GM19023 (cell line): ENCODE measurements at regions not wholly inside any gene's neighbourhood (a gene's known extent, or its start where the extent isn't known, plus 50 kb on each side); places are given as distances from the start of the nearest gene placed in this dataset.

ENCODE experiments used
- ATAC-seq: cut with Tn5 transposase; IDR thresholded peaks from one replicate; pipeline ENCODE4 v1.9.1; 2021; ENCODE audit warnings: mild to moderate bottlenecking, moderate library complexity; ENCODE audit not compliant: unreplicated experiment

DNA sequence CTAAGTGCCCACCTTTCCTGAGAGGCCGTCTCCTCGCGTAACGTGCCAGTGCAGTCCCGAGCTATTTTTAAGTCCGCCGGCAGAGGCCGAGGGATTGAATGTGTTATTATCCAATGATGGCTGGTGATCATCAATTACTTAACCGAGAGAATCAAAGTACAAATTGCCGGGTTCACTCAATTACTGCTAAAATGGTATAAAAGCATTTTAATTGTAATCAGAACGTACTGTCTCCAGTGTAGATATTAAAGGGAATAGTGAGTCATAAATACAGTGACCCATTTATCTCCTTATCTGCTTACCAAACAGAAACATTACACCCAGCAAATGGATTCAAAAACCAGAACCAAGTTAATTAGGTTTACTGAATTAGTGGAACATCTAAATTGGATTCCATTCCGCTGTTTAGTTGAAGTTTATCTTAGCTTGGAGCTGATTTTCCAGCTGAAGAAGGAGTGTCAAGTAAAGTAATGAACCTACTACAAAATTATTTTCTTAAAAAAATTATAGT is 334.9 kb downstream of the BRD1 start:
- no peak for ATAC-seq

DNA sequence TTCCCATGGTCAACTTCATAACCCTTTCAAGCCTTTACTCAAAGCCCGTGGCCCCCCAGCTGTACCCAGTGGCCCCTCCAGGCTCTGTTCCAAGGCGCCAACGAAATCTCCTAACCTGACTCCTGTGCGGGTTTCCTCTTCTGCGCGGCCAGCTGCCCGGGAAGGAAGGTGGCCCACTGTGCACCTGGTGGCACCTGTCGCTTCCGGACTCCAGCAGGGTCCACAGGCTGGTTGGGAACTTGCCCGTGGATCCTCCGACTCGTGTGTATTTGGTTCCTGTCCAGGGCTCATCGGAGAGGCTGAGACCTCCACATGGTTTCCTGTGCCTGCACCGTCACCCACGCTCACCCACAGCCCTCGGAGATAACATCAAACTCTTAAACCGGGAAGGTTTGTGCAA is 335.4 kb downstream of the BRD1 start:
- ATAC-seq, result no peak

DNA sequence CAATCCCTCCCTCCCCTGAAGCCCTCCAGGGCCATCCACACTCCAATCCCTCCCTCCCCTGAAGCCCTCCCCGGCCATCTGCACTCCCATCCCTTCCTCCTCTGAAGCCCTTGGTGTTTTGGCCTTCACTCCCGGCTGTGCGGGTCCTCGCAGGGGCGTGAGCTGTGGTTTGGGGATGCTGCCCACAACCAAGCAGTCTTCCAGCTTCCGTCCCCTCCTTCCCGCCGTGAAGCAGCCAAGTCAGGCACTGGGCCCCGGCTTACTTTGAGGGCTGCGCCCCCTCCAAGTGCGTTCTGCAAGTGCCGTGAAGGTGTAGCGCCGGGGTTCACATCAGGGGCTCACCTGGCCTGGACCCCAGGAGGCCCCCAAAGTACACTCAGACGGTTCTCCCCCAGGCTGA is 335.9 kb downstream of the BRD1 start:
- no peak for ATAC-seq

DNA sequence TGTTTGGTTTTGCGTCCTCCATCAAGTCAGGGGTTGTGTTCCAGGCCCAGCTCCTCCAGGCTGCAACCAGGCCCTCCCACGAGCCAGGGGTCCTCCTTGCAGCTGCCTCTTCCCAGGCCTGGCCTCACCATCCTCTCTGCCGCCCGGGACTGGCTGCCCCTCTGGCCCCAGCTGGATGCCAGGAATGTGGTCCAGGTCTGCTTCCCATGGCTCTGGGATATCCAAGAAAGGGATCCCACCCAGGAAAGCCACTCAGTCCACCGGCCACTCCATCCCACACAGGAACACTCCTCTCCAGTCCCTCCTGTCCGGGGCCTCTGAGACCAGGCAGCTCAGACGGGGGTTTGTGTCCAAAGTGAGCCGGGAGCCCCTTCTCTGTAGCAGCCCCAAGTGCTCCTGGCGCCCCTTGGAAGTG is 336.4 kb downstream of the BRD1 start:
- no peak for ATAC-seq

DNA sequence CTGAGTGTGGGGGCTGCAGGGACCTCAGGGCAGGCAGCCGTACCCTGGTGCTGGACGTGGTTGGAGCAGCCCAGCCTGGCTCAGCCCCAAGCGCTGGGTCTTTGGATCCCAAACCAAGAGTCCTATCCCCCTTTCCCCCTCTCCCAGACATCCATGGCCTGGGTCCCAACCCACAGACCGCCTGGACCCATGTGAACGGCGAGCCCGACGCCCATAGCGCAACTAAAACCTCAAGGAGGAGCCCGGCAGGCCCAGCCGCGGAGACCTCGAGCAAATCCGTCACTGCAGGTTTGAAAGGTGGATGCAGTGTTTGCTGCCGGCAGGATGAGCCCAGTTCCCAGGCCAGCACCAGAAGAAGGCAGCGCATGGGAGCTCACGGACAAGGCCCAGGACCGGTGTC is 337.0 kb downstream of the BRD1 start:
- no peak for ATAC-seq

DNA sequence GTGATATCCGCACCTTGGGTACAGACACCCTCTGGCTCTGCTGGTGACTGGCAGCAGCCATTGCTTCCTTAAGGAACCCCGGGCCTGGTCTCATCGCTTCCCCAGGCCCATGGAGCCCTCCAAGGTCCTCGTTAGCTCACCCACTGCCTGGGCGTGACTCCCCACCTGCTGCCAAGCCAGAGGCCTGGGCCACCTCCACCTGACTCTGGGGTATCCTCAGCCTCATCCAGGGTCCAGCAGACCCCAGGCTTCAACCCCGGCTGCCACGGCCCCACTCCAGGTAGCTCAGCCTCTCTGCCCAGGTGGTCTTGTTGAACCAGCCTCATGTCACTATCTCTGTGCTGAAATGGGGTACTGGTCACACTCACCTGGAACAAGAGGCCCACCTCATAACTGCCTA is 337.9 kb downstream of the BRD1 start:
- ATAC-seq, result no peak

DNA sequence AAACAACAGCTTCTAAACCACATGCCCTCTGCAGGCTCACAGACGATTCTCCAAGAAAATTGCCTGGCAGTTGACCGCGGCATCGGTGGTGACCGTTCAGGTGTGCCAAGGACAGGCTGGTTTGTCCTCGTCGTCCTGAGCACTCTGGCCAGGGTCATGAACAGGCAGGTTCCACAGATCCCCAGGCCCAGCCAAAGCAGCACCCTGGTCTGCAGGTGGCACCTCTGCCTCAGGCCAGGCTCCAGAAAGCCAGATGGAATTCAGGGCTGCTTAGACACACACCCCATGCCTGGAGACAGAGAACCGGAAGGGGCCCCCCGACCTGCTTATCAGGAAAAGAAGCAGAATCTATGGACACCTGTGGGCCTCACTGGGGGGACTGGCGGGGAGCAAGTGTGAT is 338.7 kb downstream of the BRD1 start:
- ATAC-seq, result no peak

DNA sequence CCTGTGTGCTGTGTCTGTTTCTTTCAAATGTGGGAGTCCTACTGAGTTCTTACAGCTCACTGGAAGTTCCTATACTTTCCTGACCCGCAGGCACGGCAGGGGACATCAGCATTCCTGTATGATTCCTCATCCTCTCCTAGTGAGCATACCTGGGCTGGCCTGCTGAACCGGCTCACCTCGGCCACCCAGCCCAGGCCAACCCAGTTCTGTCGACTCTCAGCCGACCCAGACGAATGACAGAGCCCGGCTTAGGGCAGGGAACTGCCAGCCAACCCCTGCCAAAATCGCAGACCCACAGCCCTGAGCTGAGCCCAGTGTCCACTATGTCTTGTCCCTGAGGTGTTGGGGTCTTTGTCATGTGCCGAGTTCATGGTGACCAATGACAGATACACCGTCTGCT is 339.7 kb downstream of the BRD1 start:
- ATAC-seq, result no peak

DNA sequence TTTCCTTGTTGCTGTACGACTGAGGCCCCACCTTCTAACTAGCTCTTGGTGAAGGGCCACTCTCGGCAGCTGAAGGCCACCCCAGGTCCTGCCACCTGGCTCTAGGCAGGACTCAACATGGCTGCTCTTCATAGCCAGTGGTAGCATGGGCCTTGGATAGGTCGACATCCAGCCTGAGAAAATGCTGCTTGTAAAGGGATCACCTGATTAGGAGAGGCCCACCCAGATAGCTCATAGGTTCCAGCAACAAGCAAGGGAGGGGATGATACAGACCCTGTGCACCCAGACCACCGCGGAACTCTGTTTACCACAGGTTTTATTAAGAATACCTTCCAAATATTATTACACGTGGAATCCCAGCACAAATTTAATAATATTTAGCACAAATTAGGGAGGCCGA is 341.4 kb downstream of the BRD1 start:
- ATAC-seq, result no peak

DNA sequence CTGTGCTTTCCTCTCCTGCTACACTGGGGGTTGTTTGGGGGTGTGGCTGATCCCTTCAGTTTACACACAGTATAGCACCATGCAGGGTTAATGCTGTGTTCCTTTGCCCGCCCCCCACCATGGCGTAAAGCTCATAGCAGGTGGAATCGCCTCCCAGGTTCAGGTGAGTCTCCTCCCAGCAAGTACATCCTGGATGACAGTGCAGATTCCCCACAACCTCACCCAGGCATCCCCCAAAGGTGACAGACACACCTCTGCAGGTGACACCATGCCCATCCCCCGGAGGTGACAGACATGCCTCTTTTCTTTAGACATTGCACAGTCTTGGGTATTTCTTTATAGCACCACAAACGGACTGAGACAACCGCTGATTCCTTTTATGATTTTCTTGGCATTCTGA is 343.7 kb downstream of the BRD1 start:
- no peak for ATAC-seq

DNA sequence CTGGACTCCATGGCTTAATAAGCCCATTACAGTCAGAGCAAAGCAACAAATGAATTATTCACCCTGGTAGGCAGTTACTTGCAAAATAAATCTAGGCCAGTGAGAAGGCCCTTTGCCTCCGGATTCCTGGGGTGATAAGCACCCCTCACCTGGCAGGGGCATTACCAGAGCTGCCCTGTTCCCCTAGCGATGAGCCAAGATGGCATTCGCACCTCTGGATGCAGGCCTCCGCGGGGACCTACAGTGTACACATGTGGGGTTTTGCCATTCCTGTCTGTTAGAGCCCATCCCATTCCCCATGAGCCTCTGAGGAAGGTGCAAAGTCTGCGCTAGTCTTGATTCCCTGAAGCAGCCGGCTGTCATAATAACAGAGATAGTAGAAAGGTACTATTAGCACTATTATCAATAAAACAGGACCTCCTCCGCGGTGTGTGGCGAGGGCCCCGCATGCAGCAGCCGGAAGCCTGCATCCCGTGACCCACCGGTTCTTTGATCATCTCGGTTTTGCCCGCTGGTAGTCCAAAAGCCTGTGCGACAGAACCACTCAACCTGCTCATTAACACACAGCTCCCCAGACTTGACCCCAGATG is 344.3 kb downstream of the BRD1 start:
- ATAC-seq, result no peak

DNA sequence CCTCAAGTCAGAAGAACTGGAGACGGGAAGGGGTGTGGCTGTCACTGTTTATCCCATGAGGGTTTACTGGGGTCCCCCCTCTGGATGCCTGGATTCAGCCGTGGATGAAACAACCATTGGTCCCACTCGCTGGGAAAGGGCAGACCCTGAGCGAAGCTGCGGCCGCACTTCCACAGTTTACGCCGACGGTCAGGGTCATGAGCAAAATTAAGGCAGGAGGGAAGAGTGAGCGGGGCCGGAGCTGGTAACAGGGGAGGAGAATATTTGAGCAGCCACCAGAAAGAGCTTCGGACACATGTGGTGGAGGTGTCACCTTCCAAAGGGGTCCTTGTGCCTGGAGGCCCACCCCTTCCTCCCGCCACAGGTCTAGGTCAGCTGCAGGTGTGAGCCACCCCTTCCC is 344.9 kb downstream of the BRD1 start:
- ATAC-seq, result no peak

DNA sequence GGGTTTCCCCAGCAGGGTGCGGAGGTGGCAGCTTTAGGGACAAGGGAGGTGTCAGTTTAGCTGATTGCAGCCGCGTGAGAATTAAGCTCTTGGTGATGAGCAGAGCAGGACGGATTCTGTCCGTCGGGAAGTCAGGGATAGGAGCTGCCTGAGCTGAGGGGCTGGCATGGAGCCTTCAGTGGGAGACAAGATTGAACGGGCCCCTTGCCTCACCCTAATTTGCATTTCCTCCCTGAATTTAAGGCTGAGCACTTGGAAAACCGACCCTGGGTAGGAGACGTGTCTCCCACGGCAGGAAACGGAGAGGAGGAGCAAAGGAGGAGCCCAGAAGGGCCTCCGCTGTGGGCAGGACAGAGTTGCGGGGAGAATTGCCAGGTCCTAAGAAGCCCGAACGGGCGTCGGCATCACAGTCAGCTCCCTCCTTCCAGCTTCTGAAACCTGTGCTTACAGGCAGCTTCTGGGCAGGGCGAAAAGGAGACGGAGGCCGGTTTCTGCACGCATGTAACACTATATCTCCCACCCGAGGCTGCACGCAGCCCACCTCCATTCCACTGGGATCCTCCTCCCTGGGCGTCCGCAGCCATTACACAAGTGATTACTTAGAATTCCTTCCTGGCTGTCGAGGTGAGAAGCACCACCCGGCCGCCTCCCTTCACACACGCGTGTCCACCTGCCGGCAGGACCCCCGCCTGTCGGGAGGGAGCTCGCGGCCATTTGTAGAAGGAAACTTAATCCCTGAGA is 345.8 kb downstream of the BRD1 start:
- no peak for ATAC-seq

DNA sequence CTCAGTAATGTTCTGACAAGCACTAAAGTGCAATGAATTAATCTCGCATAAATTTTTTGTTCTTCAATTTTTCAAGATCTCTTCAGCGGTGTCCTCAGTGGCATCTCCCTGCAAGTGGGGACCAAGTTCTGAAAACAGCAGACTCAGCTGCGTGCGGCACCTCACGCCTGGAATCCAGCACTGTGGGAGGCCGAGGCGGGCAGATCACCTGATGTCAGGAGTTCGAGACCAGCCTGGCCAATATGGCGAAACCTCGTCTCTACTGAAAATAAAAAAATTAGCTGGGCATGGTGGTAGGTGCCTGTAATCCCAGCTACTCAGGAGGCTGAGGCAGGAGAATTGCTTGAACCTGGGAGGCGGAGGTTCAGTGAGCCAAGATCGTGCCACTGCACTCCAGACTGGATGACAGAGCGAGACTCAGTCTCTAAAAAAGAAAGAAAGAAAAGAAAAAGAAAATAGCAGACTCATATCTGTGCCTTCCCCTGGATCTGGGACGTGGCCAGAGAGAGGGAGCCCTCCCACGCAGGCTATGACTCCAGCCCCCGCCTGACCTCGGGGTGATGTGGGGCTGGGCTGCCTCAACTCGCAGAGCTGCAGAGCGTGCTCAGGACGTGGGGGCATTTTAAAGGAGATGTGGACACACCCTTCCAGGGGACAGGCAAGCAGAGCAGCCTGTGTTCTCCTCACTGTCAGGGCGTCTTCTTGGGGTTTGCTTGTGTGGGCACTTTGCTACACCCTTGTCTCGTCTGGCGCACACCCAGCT is 346.6 kb downstream of the BRD1 start:
- no peak for ATAC-seq

DNA sequence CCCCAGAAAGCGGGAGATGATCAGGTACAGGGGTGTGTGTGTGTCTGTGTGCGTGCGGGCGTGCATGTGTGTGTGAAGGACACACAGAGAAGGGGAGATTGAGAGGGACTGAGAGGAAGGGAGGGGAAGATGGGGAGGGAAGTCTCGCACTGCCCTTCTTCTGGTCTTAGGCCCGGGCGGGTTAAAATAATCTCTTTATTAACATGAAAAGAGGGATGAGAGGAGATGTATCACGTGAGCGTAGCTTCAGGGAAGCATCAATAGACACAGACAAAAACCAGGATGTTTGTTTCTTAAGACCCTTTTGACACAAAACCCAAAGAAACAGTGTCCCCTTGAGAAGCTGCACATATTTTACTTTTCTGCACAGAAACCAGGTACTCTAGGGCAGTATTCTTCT is 347.3 kb downstream of the BRD1 start:
- no peak for ATAC-seq

DNA sequence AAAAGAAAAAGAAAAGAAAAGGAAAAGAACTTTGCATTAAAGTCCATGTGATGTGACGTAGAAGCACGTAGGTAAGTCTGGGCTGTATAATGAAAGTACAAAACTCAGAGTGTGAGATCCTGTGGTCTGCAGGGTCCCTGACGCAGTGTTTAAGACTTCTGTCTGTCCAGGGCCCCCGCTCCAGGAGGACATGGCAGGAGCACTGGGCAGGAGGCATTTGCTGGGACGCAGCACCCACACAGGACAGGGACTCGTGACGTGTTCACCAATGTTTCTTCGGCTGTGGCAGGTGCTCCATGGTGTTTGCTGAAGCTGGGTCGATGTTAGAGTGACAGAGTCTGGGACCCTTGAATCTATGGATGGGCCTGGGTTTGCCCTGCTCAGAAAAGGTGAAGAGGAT is 348.1 kb downstream of the BRD1 start:
- ATAC-seq, result no peak

DNA sequence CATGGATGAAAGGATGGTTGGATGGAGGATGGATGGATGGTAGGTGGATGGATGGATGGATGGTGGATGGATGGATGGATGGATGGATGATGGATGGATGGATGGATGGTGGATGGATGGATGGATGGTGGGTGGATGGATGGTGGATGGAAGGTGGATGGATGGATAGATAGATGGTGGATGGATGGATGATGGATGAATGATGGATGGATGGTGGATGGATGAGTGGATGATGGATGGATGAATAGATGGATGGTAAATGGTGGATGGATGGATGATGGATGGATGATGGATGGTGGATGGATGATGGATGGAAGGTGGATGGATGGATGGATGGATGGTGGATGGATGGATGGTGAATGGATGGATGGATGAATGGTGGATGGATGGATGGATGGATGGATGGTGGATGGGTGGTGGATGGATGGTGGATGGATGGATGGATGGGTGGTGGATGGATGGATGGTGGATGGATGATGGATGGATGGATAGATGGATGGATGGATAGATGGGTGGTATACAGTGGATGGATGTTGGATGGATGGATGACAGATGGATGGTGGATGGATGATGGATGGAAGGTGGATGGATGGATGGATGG is 350.8 kb downstream of the BRD1 start:
- ATAC-seq, result no peak

DNA sequence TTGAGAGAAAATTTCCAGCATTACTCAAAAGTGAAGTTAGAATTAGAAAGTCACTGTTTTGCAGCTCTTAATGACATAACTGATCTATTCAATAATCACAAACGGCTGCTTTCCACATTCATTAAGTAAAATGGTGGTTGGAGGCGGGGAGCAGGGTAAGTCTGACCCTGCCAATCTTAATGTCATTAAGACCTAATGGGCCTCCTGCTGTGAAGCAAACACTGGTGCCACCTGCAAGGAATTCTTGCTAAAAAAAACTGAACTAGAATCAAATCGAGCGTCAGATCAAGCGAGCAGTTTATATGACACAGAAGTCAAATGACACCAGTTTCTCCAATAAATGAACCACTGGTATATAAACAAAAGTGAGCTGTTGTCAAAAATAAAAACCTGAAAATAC is 351.5 kb downstream of the BRD1 start:
- ATAC-seq, result no peak

DNA sequence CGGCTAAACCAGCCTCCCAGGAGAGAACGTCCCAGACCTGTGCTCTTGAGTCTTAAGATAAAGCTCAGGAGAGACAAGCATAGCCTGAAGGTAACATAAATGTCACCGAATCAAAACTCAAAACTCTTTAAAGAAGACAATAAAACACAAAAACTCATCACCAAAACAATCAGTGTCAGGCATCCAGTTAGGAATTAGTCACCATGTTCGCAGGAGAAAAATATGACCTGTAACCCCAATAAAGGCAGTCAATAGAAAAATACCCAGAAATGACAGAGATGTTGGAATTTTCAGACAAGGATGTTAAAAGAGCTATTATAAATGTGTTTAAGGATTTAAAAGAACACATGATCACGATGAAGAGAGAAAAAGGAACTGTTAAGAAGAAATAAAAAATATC is 352.4 kb downstream of the BRD1 start:
- ATAC-seq, result no peak

DNA sequence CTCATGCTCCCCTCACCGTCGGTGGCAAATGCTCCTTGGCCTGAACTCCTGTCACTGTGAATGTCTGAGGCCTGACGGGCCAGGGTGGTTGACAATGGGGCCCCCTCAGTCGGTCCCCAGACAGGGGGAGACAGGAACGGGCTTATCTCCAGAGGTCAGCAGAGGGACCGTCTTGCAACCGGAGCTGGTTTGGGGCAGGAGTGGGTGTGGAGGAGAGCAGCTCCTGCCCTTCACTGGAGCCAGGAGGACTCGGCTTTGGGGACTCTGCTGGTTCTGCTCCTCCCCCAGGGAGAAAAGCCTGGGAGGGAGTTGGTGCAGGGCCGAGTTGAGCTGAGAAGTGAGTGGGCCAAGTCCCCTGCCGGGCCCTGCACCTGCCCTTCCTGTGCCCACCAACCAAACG is 354.4 kb downstream of the BRD1 start:
- no peak for ATAC-seq

DNA sequence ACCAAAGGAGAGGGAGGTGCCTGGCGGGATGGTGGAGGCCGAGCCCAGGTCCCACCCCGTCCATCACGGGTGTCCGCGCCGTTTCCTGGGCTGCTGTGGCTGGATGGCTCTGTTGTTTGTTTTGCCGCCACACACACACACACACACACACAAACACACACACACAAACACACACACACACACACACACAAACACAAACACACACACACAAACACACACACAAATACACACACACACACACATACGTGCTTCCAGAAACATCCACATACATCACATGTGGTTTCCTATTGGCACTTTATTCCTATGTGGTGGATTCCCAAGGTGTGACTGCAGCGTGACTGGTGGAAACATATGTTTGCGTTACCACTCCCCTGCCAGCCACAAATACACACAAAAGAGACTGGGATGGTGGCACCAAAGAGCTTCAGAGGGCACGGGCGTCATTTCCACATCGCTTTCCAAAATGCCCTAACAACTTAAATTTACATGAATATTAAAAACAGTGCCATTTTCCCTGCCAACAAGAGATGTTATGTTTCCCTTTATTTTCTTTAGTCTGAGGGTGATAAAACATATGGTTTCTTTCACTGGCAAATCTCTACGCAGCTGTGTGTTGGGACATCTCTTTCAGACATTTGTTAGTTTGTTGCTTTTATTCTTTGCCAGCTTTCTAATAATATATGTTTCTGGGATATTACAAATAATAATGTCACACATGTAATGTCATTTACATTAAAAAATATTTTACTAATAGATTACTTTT is 356.8 kb downstream of the BRD1 start:
- ATAC-seq, result no peak
